BJ (cell line): ENCODE measurements at regions not wholly inside any gene's neighbourhood (a gene's known extent, or its start where the extent isn't known, plus 50 kb on each side); places are given as distances from the start of the nearest gene placed in this dataset.

Source experiments
- CTCF ChIA-PET: fragments of 350-600 bp; formaldehyde crosslinking; extraction: SDS; loops from one replicate; lab custom pipeline; 2021; ENCODE audit warnings: antibody characterized with exemption, inconsistent platforms; lab: Yijun Ruan, JAX
- POLR2A ChIA-PET: fragments of 300-600 bp; sonication (Branson Sonifier 250); formaldehyde crosslinking; extraction: SDS; loops from one replicate; lab custom pipeline; 2021; ENCODE audit warnings: antibody characterized with exemption; lab: Charles Lee
- DNase-seq: peaks from one replicate; pipeline ENCODE4 v3.0.0-alpha.2; 2011; ENCODE audit warnings: low read depth
- H3K27me3 ChIP-seq: 2 replicates; pipeline ENCODE4 v1.6.0; 2011; ENCODE audit warnings: low read length; ENCODE audit not compliant: control insufficient read depth, insufficient read depth
- H3K36me3 ChIP-seq: 2 replicates; pipeline ENCODE4 v1.5.1; 2011; ENCODE audit warnings: low read length; ENCODE audit not compliant: control insufficient read depth, insufficient read depth
- H3K4me3 ChIP-seq: 2 replicates; pipeline ENCODE4 v1.5.1; 2011; ENCODE audit warnings: low read depth, mild to moderate bottlenecking, control low read depth, low read length
- TF ChIP-seq, protein P1 (sequence below): IDR thresholded peaks from 2 replicates; pipeline ENCODE4 v1.5.1; 2011; ENCODE audit warnings: low read depth, mild to moderate bottlenecking, control low read depth, inconsistent platforms, low read length, moderate library complexity; ENCODE audit not compliant: insufficient read depth

DNA sequence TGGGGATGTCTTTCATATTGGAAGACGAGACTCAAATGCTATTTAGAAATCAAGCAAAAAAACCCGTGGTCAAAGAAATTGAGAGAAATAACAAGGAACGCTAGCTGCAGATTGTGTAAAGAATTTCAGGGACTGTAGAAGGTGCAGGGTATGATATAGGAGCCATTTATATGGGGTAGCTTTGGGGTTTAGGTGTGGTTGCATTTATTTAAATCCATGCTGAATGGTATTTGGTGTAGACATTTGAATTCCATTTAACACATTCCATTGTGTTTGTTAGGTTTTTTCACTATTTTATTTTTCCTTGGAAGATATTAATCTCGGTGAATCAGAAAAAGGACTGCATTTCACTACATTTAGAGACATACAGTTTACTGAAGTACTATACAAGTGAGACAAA lies 341.0 kb upstream of the GALNTL6 start:
- no peak overlapping the region for H3K4me3 ChIP-seq
- no peaks in the 10 kb centered on the region for H3K27me3 ChIP-seq
- TF ChIP-seq, protein P1, sequence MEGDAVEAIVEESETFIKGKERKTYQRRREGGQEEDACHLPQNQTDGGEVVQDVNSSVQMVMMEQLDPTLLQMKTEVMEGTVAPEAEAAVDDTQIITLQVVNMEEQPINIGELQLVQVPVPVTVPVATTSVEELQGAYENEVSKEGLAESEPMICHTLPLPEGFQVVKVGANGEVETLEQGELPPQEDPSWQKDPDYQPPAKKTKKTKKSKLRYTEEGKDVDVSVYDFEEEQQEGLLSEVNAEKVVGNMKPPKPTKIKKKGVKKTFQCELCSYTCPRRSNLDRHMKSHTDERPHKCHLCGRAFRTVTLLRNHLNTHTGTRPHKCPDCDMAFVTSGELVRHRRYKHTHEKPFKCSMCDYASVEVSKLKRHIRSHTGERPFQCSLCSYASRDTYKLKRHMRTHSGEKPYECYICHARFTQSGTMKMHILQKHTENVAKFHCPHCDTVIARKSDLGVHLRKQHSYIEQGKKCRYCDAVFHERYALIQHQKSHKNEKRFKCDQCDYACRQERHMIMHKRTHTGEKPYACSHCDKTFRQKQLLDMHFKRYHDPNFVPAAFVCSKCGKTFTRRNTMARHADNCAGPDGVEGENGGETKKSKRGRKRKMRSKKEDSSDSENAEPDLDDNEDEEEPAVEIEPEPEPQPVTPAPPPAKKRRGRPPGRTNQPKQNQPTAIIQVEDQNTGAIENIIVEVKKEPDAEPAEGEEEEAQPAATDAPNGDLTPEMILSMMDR, result no peak
- no peaks in the 10 kb centered on the region for H3K36me3 ChIP-seq
- ChIA-PET CTCF (no interaction called here), POLR2A (no interaction called here)
- DNase-seq, result no peak

DNA sequence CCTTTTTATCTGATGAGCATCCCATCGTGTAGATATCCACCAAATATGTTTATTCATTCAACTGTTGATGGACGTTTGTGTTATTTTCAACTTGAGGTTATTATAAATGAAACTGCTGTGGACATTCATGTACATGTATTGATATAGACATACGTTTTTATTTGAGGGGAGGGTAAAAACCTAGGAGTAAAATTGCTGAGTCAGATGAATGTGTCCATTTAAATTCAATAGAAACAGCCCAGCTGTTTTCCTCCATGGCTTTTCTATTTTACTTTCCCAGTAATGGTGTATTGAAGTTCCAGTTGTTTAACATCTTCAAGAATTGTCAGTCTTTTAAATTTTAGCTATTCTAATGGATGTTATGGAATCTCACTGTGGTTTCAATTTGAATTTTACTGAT lies 348.7 kb upstream of the GALNTL6 start:
- TF ChIP-seq, protein P1, result no peak
- CTCF ChIA-PET, result no interaction called here
- DNase-seq, result no peak
- Histone ChIP-seq H3K4me3 (no peak overlapping the region), H3K36me3 (no peaks in the 10 kb centered on the region), H3K27me3 (no peaks in the 10 kb centered on the region)
- POLR2A ChIA-PET, result no interaction called here

DNA sequence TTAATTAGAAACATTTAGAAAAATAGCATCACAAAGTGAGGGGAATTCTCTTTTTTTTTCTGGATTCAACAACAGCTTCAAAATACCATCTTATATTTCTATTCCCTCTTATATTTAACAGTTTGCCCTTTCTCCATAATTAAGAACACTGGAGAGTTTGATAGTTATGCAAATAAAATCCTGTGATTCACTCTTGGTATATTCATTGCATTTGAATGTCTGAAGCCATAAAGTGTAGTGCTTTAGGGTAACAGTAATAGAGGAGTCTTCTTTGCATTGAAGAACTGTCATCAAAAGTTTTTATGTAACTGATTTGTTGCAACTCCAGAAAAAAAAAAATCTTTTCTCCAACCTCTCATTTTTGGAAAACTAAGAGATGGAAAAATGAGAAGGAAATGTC lies 352.0 kb upstream of the GALNTL6 start:
- Histone ChIP-seq H3K27me3 (no peaks in the 10 kb centered on the region), H3K36me3 (no peaks in the 10 kb centered on the region), H3K4me3 (no peak overlapping the region)
- POLR2A ChIA-PET, result no interaction called here
- TF ChIP-seq, protein P1, result no peak
- DNase-seq, result no peak
- CTCF ChIA-PET, result no interaction called here

DNA sequence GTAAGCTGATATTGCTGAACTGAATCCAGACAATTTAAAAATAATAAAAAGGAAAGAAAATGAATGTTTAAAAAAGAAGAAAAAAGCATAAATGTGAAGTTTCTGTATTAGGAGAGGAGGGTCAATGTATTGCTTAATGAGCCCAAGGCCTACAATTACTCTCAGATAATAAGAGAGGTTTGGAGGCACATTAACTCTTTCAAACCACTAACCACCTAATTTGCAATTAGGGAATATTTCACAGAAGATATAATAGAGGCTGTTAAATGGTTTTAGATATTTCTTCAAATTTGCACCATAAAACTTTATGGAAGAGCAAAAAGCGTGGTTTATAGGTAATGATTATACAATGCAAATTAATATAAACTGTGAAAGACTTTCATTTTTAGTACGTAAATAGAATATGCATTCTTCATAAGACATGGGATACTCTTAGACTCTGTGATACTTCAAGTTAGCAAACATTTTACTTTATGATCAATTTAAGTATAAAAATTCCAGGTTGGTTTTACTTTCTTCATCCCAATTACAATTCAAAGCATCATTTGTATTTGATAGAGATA lies 364.2 kb upstream of the GALNTL6 start:
- H3K27me3 ChIP-seq, result no peaks in the 10 kb centered on the region
- DNase-seq, result no peak
- ChIA-PET CTCF (no interaction called here), POLR2A (no interaction called here)
- no peak overlapping the region for H3K4me3 ChIP-seq
- no peaks in the 10 kb centered on the region for H3K36me3 ChIP-seq
- TF ChIP-seq, protein P1, result no peak

DNA sequence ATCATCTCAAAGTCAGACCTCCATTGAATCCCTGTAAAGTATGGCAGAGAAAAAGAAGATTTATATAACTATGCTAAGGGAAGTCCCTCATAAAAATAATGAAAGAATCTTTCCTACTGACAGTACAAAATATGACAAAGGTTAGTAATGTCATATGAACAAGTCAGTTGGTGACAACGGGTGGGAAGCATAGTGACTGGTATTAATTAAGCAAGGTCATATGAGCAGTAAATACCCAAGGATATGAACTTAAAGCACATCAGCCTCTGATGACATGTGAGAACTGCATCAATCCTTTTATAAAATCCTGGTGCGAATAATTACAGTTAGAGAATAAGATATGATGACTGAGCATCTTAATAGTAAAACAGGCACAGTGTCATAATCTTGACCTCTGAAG lies 364.8 kb upstream of the GALNTL6 start:
- Histone ChIP-seq H3K27me3 (no peaks in the 10 kb centered on the region), H3K36me3 (no peaks in the 10 kb centered on the region), H3K4me3 (no peak overlapping the region)
- no peak for DNase-seq
- POLR2A ChIA-PET, result no interaction called here
- CTCF ChIA-PET, result no interaction called here
- TF ChIP-seq, protein P1, result no peak
